Heart left ventricle (tissue), 16 donors: ENCODE measurements at regions not wholly inside any gene's neighbourhood (a gene's known extent, or its start where the extent isn't known, plus 50 kb on each side); places are given as distances from the start of the nearest gene placed in this dataset.

Experiments used
- ATAC-seq, 4 donors: fragments of 200-7000 bp; cut with Tn5 transposase; one replicate each; pipeline ENCODE4 v1.9.1; 2020 to 2022; ENCODE audit warnings: moderate library complexity in 4 of 4, mild to moderate bottlenecking in 3 of 4, moderate number of reproducible peaks in 1 of 4
- DNase-seq, 5 donors: peaks; one replicate each; pipeline ENCODE4 v3.0.0-alpha.2; 2020
- H3K27ac ChIP-seq, 12 donors: fragments of 200-600 bp; sonication (generic) in 4 of 12; one replicate each; pipeline versions ENCODE4 v1.5.0 to v1.8.0; 2016 to 2022; ENCODE audit warnings: mild to moderate bottlenecking in 2 of 12
- H3K27me3 ChIP-seq, 9 donors: fragments of 200-600 bp; sonication (generic) in 2 of 9; one replicate each; pipeline versions ENCODE4 v1.5.1 to v1.8.0; 2016 to 2022; ENCODE audit warnings: mild to moderate bottlenecking in 3 of 9
- H3K36me3 ChIP-seq, 9 donors: fragments of 200-600 bp; sonication (generic) in 2 of 9; one replicate each; pipeline versions ENCODE4 v1.5.0 to v1.8.0; 2018 to 2022; ENCODE audit warnings: mild to moderate bottlenecking in 2 of 9
- H3K4me1 ChIP-seq, 12 donors: fragments of 200-600 bp; sonication (generic) in 4 of 12; one replicate each; pipeline versions ENCODE4 v1.5.0 to v1.8.0; 2016 to 2022; ENCODE audit warnings: mild to moderate bottlenecking in 3 of 12
- H3K4me3 ChIP-seq, 12 donors: fragments of 200-600 bp; sonication (generic) in 4 of 12; one replicate each; pipeline versions ENCODE4 v1.5.0 to v1.8.0; 2017 to 2022; ENCODE audit warnings: mild to moderate bottlenecking in 9 of 12, moderate library complexity in 4 of 12
- H3K9me3 ChIP-seq, 12 donors: fragments of 200-600 bp; sonication (generic) in 4 of 12; one replicate each; pipeline versions ENCODE4 v1.5.0 to v1.8.0; 2016 to 2022; ENCODE audit warnings: mild to moderate bottlenecking in 1 of 12
- POLR2A ChIP-seq, 2 donors: fragments of 450-650 bp; IDR thresholded peaks; one replicate each; pipeline ENCODE4 v1.6.1; 2017; ENCODE audit warnings: antibody characterized with exemption in 2 of 2, mild to moderate bottlenecking in 2 of 2, moderate library complexity in 2 of 2
- WGBS, 4 donors: extraction: QIAGEN DNeasy Blood & Tissue Kit in 2 of 4; methylation state at CpG; one replicate each; pipeline versions ENCODE4 v1.1.5 to v1.1.7; 2013 to 2018; 5-methylcytosine and 5-hydroxymethylcytosine counted together
- intact Hi-C, 10 donors: fragments of 100-400 bp; cut with DNase I; formaldehyde crosslinking; loops; one replicate each; pipeline versions ENCODE4 v1.11.1 to v1.14.2; 2022
- TF ChIP-seq, protein P1 (sequence below), 12 donors: fragments of 200-600 bp; sonication (generic) in 4 of 12; IDR thresholded peaks; one replicate each; pipeline versions ENCODE4 v1.5.0 to v1.8.0; 2018 to 2022; ENCODE audit warnings: antibody characterized with exemption in 12 of 12, mild to moderate bottlenecking in 5 of 12
- donor health status: ischemic (EF 13 %, LVEDD 7.1; RV severe dilation, severe dysfunction).
- donor health status: healthy with polysubstance abuse.
- donor health status: DM: no; HTN: yes; CAD: no.
- donor health status: DM: no; HTN: no; CAD: no.
- donor health status: ischemic (EF 25% LVEDD 6.9; RV normal size, moderate dysfunction).
- donor health status: ischemic (EF 25% LVEDD 5.7; RV mildly dilated, moderate dysfunction).
- donor health status: healthy.
- donor health status: DM: yes; HTN: yes; CAD: no.
- donor health status: ischemic (EF 35%, LVEDD 5.7; RV mildly dilated, moderate dysfunction).
- donor health status: nonischemic (EF 11% LVEDD 7.7; RV severe dilation, severe dysfunction).
- donor health status: DM: yes; HTN: yes; CAD: no.
- donor health status: PGD.
- donor health status: ischemic (EF 29% LVEDD 5.4; RV normal size, mild dysfunction).
- donor health status: nonischemic (EF 23%, LVEDD 6.1; RV moderate dilation, normal function).

DNA sequence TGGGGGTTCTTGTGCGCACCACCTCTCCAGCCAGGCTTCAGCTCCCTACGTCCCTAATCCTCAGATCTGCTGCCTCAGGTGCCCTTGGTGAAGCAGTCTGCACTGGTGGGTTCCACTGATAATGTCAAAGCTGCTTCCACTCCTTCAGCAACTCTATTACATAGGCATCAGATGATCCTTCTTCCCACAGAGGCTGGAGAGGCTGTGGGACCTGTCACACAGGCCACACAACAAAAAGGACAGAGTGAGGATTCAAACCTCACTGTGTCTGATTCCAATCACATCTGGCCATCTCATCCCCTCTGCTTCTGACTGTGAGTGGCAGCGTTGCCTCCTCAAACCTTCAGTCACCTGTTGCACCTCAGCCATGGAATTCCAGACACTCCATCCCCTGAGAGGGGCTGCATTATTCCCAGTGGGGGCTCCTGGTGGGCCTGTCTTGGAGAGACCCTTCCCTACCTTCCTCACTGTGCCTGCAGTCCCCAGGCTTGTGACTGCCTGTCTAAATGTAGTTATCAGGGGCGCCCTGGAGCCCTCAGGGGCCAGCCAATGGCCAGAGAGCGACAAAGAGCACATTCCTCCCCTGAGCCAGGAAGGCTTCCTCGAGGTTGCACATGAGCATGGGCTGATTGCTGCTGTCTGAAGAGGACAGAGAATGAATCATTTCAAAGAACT lies 211.4 kb upstream of the ECI2 start:
- no peaks in the 10 kb centered on the region for H3K9me3 ChIP-seq
- peak; percentile 40 to 88 for TF ChIP-seq POLR2A (IDR thresholded peaks at IDR 0.05)
- TF ChIP-seq, protein P1, sequence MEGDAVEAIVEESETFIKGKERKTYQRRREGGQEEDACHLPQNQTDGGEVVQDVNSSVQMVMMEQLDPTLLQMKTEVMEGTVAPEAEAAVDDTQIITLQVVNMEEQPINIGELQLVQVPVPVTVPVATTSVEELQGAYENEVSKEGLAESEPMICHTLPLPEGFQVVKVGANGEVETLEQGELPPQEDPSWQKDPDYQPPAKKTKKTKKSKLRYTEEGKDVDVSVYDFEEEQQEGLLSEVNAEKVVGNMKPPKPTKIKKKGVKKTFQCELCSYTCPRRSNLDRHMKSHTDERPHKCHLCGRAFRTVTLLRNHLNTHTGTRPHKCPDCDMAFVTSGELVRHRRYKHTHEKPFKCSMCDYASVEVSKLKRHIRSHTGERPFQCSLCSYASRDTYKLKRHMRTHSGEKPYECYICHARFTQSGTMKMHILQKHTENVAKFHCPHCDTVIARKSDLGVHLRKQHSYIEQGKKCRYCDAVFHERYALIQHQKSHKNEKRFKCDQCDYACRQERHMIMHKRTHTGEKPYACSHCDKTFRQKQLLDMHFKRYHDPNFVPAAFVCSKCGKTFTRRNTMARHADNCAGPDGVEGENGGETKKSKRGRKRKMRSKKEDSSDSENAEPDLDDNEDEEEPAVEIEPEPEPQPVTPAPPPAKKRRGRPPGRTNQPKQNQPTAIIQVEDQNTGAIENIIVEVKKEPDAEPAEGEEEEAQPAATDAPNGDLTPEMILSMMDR (IDR thresholded peaks at IDR 0.05) = no peak
- peak in 3 of 5 donors; percentile 62 to 81 (median 69) for DNase-seq
- intact Hi-C loops = loop anchor here in 2 of 10 donors (5.0 to 10.0 kb wide), 2 partner anchors 56 to 428 kb away; partner anchors contain the start of gene CDYL (in 1 of the 2)
- no peaks in the 10 kb centered on the region for H3K27me3 ChIP-seq
- H3K4me3 ChIP-seq = peak overlapping the region; percentile 8 to 62 (median 50)
- H3K27ac ChIP-seq = peak overlapping the region; percentile 33 to 93 (median 77)
- peaks cover 0 to 45% (median 15%) of the 10 kb centered on the region in 12 donors for H3K4me1 ChIP-seq
- H3K36me3 ChIP-seq = peaks cover 0 to 4% (median 0%) of the 10 kb centered on the region in 9 donors
- 45 to 61% (median 54%) methylated on average over 6 of the region's 6 CpGs for WGBS, 4 donors
- peak; percentile 64 to 80 (median 74) for ATAC-seq

DNA sequence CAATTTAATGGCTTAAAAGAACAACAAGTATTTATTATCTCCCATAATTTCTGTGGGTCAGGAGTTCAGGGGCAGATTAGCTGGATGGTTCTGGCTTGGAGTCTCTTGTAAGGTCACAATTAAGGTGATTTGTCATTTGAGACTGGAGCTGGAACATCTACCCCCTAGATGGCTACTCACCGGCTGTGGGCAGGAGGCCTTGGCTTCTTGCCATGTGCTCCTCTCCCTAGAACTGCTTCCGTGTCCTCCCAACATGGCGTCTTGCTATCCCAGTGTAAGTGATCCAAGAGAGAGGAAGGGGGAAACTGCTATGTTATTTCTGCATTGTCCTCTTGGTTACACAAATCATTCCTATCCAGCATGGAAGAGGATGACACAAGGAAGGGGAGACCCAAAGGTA lies 210.2 kb upstream of the ECI2 start:
- H3K27ac ChIP-seq = peak overlapping the region in 11 of 12 donors; percentile 56 to 93 (median 79)
- H3K9me3 ChIP-seq = no peaks in the 10 kb centered on the region
- peaks cover 0 to 4% (median 0%) of the 10 kb centered on the region in 9 donors for H3K36me3 ChIP-seq
- peak in 4 of 5 donors; percentile 66 to 82 (median 73) for DNase-seq
- peaks cover 0 to 34% (median 9%) of the 10 kb centered on the region in 12 donors for H3K4me1 ChIP-seq
- WGBS, 4 donors = 58 to 73% (median 68%) methylated on average over 3 of the region's 3 CpGs
- intact Hi-C loops = loop anchor here in 2 of 10 donors (5.0 to 10.0 kb wide), 2 partner anchors 57 to 429 kb away; partner anchors contain the start of gene CDYL (in 1 of the 2)
- TF ChIP-seq POLR2A (IDR thresholded peaks at IDR 0.05) = no peak
- H3K4me3 ChIP-seq = peak overlapping the region; percentile 8 to 62 (median 50)
- peak; percentile 72 to 81 (median 75) for ATAC-seq
- H3K27me3 ChIP-seq = no peaks in the 10 kb centered on the region

DNA sequence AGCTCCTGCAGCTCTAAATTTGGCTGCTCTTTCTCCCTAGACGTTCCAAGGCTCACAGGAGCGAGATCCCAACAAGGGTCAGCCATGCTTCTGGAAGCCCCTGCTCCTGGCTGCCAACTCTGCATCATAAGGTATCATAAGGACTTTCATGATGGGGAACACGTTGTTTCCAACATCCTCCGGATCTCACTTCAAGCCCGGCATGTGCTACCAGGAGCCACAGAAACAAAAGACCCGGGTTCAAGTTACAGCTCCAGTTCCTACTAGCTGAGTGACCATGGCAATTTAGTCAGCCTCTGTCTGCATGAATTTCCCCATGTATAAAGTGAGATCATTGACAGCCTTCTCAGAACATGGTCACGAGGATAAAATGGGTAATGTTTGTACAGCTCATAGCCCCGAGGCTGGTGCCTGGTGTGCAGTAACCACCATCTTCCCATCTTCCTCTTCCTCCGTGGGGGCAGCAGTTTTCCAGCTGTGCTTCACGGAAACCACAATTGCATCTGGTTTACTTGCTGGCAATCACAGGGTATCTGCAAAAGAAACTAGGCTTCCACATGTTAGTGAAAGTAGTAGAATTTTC lies 209.0 kb upstream of the ECI2 start:
- Histone ChIP-seq H3K27ac (peak overlapping the region in 10 of 12 donors; percentile 19 to 93 (median 84)), H3K4me1 (peaks cover 0 to 26% (median 5%) of the 10 kb centered on the region in 12 donors), H3K4me3 (peak overlapping the region in 9 of 12 donors; percentile 48 to 62 (median 55)), H3K27me3 (no peaks in the 10 kb centered on the region), H3K9me3 (no peaks in the 10 kb centered on the region), H3K36me3 (peaks cover 0 to 4% (median 0%) of the 10 kb centered on the region in 9 donors)
- ATAC-seq (no peak), DNase-seq (no peak)
- intact Hi-C loops = loop anchor here in 1 of 10 donors (10.0 kb wide), 1 partner anchor 430 kb away; the partner anchor contains the start of gene CDYL
- TF ChIP-seq, protein P1 (IDR thresholded peaks at IDR 0.05) = no peak
- no peak for TF ChIP-seq POLR2A (IDR thresholded peaks at IDR 0.05)
- WGBS, 4 donors = 59 to 75% (median 68%) methylated on average over 10 of the region's 10 CpGs

DNA sequence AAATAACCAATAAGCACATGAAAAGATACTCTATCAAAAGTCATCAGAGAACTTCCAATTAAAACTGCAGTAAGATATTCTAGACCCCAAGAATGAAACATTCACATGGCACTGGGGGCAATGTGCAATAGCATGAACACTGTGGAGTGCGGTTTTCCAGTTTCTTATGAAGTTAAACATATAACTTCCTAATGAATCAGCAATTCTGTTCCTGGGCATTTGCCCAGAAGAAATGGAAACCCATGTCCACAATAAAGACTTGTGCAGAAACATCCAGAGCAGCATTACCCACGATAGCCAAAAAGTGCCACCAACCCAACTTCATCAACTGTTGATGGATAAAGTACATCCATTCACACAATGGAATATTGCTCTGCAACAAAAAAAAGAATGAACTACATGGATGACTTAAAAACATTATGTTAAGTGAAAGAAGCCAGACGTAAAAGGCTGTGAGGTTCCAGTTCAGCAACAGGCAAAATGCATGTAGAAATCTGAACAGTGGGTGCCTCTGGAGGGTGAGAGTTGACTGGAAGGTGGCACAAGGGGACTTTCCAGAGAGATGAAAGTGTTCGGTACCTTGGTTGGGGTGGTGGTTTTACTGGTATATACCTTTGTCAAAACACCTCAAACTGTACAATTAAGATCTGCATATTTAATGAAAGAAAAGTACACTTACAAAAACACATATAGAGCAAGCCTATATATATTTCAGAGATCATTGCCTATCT lies 207.2 kb upstream of the ECI2 start:
- Histone ChIP-seq H3K27ac (no peak overlapping the region), H3K27me3 (no peaks in the 10 kb centered on the region), H3K36me3 (peaks cover 0 to 4% (median 0%) of the 10 kb centered on the region in 9 donors), H3K4me1 (peaks cover 0 to 19% (median 5%) of the 10 kb centered on the region in 12 donors), H3K9me3 (no peaks in the 10 kb centered on the region), H3K4me3 (no peak overlapping the region)
- ATAC-seq (no peak), DNase-seq (no peak)
- TF ChIP-seq, protein P1 (IDR thresholded peaks at IDR 0.05) = no peak
- no peak for TF ChIP-seq POLR2A (IDR thresholded peaks at IDR 0.05)
- intact Hi-C loops = loop anchor here in 1 of 10 donors (10.0 kb wide), 1 partner anchor 432 kb away; the partner anchor contains the start of gene CDYL
- 88 to 95% (median 93%) methylated on average over 4 of the region's 4 CpGs for WGBS, 4 donors
